Subcutaneous abdominal adipose tissue (tissue), 5 donors: ENCODE measurements at regions not wholly inside any gene's neighbourhood (a gene's known extent, or its start where the extent isn't known, plus 50 kb on each side); places are given as distances from the start of the nearest gene placed in this dataset.

Experiments used
- H3K27ac ChIP-seq: one replicate; pipeline ENCODE4 v1.7.0; 2013; ENCODE audit warnings: low read depth, mild to moderate bottlenecking, inconsistent platforms, low read length, moderate library complexity
- H3K27me3 ChIP-seq, 5 donors: one replicate each; pipeline ENCODE4 v1.7.0; 2013; ENCODE audit warnings: low read length in 5 of 5, inconsistent platforms in 1 of 5; ENCODE audit not compliant: control insufficient read depth in 5 of 5, insufficient read depth in 4 of 5
- H3K36me3 ChIP-seq, 5 donors: one replicate each; pipeline ENCODE4 v1.7.0; 2013; ENCODE audit warnings: low read length in 5 of 5; ENCODE audit not compliant: control insufficient read depth in 5 of 5, insufficient read depth in 5 of 5
- H3K4me1 ChIP-seq, 5 donors: one replicate each; pipeline ENCODE4 v1.7.0; 2013; ENCODE audit warnings: low read length in 5 of 5, mild to moderate bottlenecking in 3 of 5, moderate library complexity in 1 of 5; ENCODE audit not compliant: control insufficient read depth in 5 of 5, insufficient read depth in 5 of 5
- H3K4me3 ChIP-seq, 5 donors: one replicate each; pipeline ENCODE4 v1.7.0; 2013; ENCODE audit warnings: low read length in 5 of 5, low read depth in 1 of 5
- H3K9ac ChIP-seq, 5 donors: one replicate each; pipeline ENCODE4 v1.7.0; 2013; ENCODE audit warnings: low read length in 5 of 5, mild to moderate bottlenecking in 4 of 5, moderate library complexity in 3 of 5
- H3K9me3 ChIP-seq, 5 donors: one replicate each; pipeline ENCODE4 v1.7.0; 2013; ENCODE audit warnings: low read length in 5 of 5; ENCODE audit not compliant: control insufficient read depth in 5 of 5
- donor health status: healthy.
- donor health status: healthy.
- donor health status: healthy.
- donor health status: healthy.
- donor health status: healthy.

DNA sequence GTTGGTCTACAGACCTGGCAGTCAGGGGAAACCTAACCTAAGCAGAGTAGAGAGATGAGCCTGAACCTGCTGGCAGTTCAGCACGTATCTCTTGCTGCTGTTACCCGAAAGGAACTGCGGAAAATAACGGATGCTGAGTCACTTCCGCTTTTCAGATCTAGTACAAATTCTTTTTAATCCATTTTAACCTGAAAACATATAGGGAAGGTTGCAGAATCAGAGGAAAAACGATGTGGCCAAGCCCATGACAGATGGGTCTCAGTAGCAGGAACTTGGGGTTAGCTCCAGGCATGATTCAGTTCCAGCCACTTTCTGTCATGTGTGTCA is 120.7 kb upstream of the ADRA1D start:
- Histone ChIP-seq H3K36me3 (no peaks in the 10 kb centered on the region), H3K9me3 (peaks cover 0 to 3% (median 0%) of the 10 kb centered on the region in 5 donors), H3K27me3 (no peaks in the 10 kb centered on the region), H3K9ac (no peak overlapping the region), H3K4me3 (no peak overlapping the region), H3K27ac (no peak overlapping the region), H3K4me1 (peaks cover 0 to 17% (median 0%) of the 10 kb centered on the region in 5 donors)

DNA sequence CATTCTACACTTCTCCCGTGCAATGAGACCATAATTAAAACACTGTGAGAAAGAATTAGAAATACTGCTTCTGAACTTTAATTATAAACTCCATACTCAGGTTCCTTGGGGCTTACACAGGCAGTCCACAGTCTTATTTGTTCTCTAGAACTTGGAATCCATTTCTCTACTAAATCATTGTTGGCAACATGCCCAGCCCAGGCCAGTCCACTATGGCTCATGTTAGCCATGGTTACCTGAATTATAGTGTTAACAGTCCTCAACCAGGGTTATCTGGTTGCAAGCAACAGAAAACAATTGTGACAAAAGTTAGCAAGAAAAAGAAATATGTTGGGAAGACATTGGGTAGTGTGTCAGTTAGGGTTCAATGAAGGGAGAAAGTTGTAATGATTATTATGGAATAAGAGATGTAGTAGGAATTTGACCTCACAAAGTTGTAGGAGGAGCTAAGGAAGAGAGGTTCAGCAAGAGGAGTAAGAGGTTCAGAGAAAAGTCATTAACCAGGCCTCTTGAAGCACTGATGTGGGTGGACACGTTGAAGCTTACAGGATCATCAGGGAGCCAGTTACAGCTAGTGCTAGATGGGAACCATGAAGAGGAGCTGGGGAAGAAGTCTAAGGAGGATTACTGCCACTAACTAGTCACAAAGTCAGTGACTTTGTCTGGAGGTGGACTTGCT is 120.2 kb upstream of the ADRA1D start:
- Histone ChIP-seq H3K4me3 (no peak overlapping the region), H3K27ac (no peak overlapping the region), H3K27me3 (no peaks in the 10 kb centered on the region), H3K9me3 (peaks cover 0 to 3% (median 0%) of the 10 kb centered on the region in 5 donors), H3K36me3 (no peaks in the 10 kb centered on the region), H3K4me1 (peaks cover 0 to 17% (median 0%) of the 10 kb centered on the region in 5 donors), H3K9ac (no peak overlapping the region)

DNA sequence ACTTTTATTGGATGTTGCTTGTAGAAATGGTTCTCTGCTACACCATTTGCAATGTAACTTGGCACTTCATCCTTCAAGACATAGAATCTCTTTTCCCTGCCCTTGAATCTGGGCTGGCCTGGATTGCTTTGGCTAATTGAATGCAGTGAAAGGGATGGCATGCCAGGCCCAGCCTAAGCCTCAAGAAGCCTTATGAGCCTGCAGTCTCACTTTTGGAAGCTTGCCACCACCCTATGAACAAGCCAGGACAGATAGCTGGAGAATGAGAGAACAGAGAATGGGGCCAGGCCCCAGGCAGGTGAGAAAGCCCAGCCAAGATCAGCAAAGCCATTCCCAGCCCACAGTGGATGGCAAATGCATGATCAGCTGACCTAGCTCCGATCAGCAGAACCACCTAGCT is 117.0 kb upstream of the ADRA1D start:
- Histone ChIP-seq H3K4me3 (no peak overlapping the region), H3K4me1 (peaks cover 0 to 10% (median 0%) of the 10 kb centered on the region in 5 donors), H3K9ac (no peak overlapping the region)

DNA sequence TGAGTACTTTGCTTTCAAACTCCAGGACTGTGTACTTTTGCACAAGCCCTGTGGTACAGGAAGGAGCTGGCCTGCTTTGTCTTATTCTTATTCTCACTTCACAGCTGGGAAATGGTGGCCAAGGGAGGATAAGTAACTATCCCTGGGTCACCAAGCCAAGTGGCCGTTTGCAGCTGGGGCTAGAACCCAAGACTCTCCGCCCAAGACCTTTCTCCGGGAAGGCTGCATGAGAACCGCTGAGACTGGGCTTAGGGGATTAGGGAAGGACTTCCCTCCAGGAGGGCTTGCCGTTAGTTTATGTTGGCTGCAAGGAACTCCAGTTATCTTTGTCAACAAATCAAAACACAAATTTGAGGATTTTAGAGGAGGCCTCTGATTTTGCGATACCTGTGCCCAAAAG is 109.5 kb upstream of the ADRA1D start:
- Histone ChIP-seq H3K4me3 (no peak overlapping the region), H3K36me3 (no peaks in the 10 kb centered on the region), H3K4me1 (no peaks in the 10 kb centered on the region), H3K9me3 (no peaks in the 10 kb centered on the region), H3K27ac (no peak overlapping the region), H3K9ac (no peak overlapping the region), H3K27me3 (no peaks in the 10 kb centered on the region)

More for the DNA sequence above, 117.0 kb upstream of the ADRA1D start:
- Histone ChIP-seq H3K9me3 (peaks cover 0 to 3% (median 0%) of the 10 kb centered on the region in 5 donors), H3K27me3 (no peaks in the 10 kb centered on the region), H3K36me3 (no peaks in the 10 kb centered on the region), H3K27ac (no peak overlapping the region)

DNA sequence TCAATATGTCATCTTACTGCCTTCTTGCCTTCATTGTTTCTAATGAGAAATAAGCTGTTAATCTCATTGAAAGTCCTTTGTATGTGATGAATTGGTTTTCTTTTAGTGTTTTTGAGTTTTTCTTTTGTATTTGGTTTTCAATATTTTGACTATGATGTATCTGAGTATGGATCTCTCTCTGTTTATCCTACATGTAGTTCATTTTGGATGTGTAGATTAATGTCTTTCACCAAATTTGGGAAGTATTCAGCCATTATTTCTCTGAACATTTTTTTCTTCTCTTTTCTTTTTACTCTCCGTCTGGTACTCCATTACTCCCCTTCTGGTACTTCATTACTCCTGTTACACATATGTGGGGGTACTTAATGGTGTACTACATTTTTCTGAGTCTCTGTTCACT is 103.3 kb upstream of the ADRA1D start:
- H3K4me3 ChIP-seq: no peak overlapping the region
- no peaks in the 10 kb centered on the region for H3K36me3 ChIP-seq
- H3K4me1 ChIP-seq: peaks cover 0 to 10% (median 0%) of the 10 kb centered on the region in 5 donors

DNA sequence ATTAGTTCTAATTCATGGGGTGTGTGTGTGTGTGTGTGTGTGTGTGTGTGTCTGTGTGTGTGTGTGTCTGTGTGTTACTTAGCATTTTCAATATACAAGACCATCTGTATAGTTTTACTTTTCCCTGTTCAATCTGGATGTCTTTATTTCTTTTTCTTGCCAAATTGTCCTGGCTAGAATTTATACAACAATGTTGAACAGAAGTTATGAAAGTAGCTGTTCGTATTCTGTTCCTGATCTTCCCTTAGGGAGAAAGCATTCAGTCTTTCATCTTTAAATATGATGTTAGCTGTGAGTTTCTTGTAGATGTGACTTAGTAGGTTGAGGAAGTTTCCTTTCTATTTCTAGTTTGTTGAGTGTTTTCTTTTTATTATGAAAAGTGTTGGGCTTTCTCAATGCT is 101.0 kb upstream of the ADRA1D start:
- Histone ChIP-seq H3K4me3 (no peak overlapping the region), H3K9me3 (peaks cover 0 to 3% (median 0%) of the 10 kb centered on the region in 5 donors), H3K27me3 (no peaks in the 10 kb centered on the region), H3K4me1 (peaks cover 0 to 10% (median 0%) of the 10 kb centered on the region in 5 donors), H3K9ac (no peak overlapping the region), H3K27ac (no peak overlapping the region), H3K36me3 (no peaks in the 10 kb centered on the region)

More for the DNA sequence above, 103.3 kb upstream of the ADRA1D start:
- H3K9ac ChIP-seq: no peak overlapping the region
- H3K27me3 ChIP-seq: no peaks in the 10 kb centered on the region
- H3K9me3 ChIP-seq: peaks cover 0 to 3% (median 0%) of the 10 kb centered on the region in 5 donors
- no peak overlapping the region for H3K27ac ChIP-seq

DNA sequence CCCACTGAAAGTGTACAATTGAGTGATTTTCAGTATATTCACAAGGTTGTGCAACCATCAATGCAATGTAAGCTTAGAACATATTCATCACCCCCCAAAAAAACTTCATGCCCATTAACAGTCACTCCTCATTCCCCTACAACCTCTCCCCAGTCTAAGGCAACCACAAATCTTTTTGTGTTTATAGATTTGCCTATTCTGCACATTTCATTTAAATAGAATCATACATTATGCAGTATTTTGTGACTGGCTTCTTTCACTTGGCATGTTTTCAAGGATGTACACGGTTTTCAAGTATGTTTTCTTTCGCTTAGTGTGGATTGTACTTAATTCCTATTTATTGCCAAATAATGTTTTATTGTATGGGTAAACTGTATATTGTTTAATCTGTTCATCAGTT is 95.6 kb upstream of the ADRA1D start:
- Histone ChIP-seq H3K9ac (no peak overlapping the region), H3K27ac (no peak overlapping the region), H3K27me3 (no peaks in the 10 kb centered on the region), H3K36me3 (no peaks in the 10 kb centered on the region), H3K9me3 (no peaks in the 10 kb centered on the region), H3K4me1 (peaks cover 0 to 4% (median 0%) of the 10 kb centered on the region in 5 donors), H3K4me3 (no peak overlapping the region)

DNA sequence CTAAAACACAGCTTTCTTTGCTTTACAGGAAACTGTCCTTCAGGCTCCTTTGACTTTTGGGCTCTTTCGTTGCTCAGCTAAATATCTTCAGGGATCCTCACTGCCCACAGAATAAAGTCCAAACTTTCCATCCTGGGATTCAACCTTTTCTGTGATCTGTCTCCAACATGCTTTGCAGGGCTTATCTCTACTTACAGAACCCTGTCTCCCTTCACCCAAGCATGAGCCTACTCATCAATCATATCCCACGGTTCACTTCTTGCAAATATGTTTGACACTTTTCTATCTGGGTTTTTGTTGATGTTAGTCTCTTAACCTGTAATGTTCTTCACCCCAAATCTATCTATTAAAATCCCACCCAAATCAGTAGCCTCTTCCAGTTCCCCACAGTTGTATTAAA is 93.5 kb upstream of the ADRA1D start:
- no peaks in the 10 kb centered on the region for H3K36me3 ChIP-seq
- H3K4me3 ChIP-seq: no peak overlapping the region
- no peaks in the 10 kb centered on the region for H3K27me3 ChIP-seq
- H3K4me1 ChIP-seq: no peaks in the 10 kb centered on the region
- no peak overlapping the region for H3K27ac ChIP-seq
- no peak overlapping the region for H3K9ac ChIP-seq
- H3K9me3 ChIP-seq: no peaks in the 10 kb centered on the region

DNA sequence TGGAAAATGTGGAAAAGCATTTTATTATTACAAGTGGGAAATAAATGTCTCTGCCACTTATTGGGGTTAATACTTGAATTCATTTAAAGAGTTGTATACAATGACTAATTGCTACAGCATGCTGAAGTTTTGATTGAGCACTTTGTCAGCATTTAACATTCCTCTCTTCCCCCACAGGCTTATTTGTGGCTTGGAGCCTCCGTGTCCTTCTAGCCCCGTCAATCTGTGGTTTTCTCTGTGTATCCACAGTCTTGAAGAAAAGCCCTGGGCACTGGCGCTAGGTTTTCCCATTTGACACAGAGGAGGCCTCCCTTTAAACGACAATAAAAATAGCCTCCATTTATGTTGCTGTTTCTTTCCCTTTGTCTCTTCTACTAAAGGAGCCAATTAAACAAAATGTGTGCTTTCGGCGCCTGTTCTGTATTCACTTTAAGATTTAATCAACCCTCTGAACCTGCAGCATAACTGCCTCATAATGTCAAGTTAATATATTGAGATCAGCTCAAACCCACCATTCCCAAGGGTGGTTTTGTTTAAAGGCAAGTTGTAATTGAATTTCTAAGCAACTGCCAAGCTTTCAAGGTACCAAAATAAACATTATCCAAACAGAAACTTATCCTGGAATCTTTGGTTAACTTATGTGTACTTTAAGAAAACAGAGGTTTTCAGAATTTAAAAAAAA is 92.9 kb upstream of the ADRA1D start:
- Histone ChIP-seq H3K27me3 (no peaks in the 10 kb centered on the region), H3K27ac (no peak overlapping the region), H3K4me1 (no peaks in the 10 kb centered on the region), H3K36me3 (no peaks in the 10 kb centered on the region), H3K4me3 (no peak overlapping the region), H3K9me3 (no peaks in the 10 kb centered on the region), H3K9ac (no peak overlapping the region)

DNA sequence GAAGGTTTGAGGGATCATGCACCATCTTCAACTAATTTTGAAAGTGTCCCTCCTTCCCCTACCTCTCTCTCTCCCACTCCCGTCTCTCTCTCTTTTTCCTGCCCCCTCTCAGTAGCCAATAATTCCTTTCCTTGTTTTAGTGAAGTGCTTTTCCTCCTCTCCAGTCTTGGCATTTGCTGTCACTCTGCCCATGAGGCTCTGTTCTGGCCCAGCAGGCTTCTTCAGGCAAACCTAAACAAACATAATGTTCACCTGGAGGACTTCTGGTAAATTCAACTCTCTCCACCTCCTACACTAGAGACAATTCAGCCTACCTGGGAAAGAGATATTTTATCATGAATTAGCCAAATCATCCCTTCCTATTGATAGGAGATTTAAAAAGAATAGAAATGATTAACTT is 86.6 kb upstream of the ADRA1D start:
- H3K4me3 ChIP-seq: no peak overlapping the region
- H3K9ac ChIP-seq: no peak overlapping the region
- no peaks in the 10 kb centered on the region for H3K36me3 ChIP-seq
- no peaks in the 10 kb centered on the region for H3K4me1 ChIP-seq
- no peaks in the 10 kb centered on the region for H3K27me3 ChIP-seq
- no peaks in the 10 kb centered on the region for H3K9me3 ChIP-seq
- H3K27ac ChIP-seq: no peak overlapping the region
